ENCODE measurements at regions not wholly inside any gene's neighbourhood (a gene's known extent, or its start where the extent isn't known, plus 50 kb on each side); places are given as distances from the start of the nearest gene placed in this dataset.

DNA sequence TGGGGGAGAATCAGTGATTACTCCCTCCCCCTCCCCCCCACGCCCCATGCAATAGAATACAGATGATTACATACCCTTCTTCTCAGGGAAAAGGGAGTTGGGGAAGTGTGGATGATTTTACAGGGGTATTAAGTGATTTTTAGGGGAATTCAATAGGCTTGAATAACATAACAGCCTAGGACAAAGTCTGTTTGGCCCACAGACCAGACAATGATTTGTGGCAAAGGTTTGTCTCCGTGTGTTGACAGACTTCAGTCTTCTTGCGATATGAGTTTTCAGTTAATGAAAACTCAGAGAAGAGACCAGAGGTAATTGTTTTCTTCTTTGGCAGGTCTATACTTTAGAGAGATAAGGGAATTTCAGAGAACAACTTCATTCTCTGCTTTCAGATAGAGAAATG is 95.3 kb downstream of the OR2B2 start:
- no peak for TF ChIP-seq EZH2 (IDR thresholded peaks at IDR 0.05; ENCODE audit: insufficient read depth, low read length)
- TF ChIP-seq, protein P1, sequence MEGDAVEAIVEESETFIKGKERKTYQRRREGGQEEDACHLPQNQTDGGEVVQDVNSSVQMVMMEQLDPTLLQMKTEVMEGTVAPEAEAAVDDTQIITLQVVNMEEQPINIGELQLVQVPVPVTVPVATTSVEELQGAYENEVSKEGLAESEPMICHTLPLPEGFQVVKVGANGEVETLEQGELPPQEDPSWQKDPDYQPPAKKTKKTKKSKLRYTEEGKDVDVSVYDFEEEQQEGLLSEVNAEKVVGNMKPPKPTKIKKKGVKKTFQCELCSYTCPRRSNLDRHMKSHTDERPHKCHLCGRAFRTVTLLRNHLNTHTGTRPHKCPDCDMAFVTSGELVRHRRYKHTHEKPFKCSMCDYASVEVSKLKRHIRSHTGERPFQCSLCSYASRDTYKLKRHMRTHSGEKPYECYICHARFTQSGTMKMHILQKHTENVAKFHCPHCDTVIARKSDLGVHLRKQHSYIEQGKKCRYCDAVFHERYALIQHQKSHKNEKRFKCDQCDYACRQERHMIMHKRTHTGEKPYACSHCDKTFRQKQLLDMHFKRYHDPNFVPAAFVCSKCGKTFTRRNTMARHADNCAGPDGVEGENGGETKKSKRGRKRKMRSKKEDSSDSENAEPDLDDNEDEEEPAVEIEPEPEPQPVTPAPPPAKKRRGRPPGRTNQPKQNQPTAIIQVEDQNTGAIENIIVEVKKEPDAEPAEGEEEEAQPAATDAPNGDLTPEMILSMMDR (IDR thresholded peaks at IDR 0.05; ENCODE audit: insufficient read depth, low read depth, low read length), result no peak

All from astrocyte (in vitro differentiated cells and primary cell).